HL-60 (cell line): ENCODE measurements at regions not wholly inside any gene's neighbourhood (a gene's known extent, or its start where the extent isn't known, plus 50 kb on each side); places are given as distances from the start of the nearest gene placed in this dataset.

Source experiments
- DNase-seq, 2 experiments: peaks; one replicate each; pipeline ENCODE4 v3.0.0-alpha.2; 2010 to 2020; ENCODE audit warnings: low read depth in 1 of 2, low spot score in 1 of 2
- H3K27ac ChIP-seq: fragments of 250-450 bp; sonication (Bioruptor Pico); replicated peaks from 2 replicates; pipeline ENCODE4 v1.5.1; 2020; ENCODE audit warnings: mild to moderate bottlenecking, moderate library complexity
- H3K27me3 ChIP-seq: fragments of 250-450 bp; sonication (Bioruptor Pico); 2 replicates; pipeline ENCODE4 v1.5.1; 2021; ENCODE audit warnings: mild to moderate bottlenecking, moderate library complexity; ENCODE audit not compliant: insufficient read depth, poor library complexity, severe bottlenecking
- H3K4me3 ChIP-seq: replicated peaks from 2 replicates; pipeline ENCODE4 v1.5.1; 2011; ENCODE audit warnings: mild to moderate bottlenecking, control low read depth, low read length; ENCODE audit not compliant: insufficient read depth
- GABPA ChIP-seq: IDR thresholded peaks from 2 replicates; pipeline ENCODE4 v1.6.1; 2012; ENCODE audit warnings: low read depth
- POLR2AphosphoS5 ChIP-seq: IDR thresholded peaks from 2 replicates; pipeline ENCODE4 v1.6.1; 2012; ENCODE audit warnings: low read depth
- SPI1 ChIP-seq: IDR thresholded peaks from 2 replicates; pipeline ENCODE4 v1.6.1; 2012; ENCODE audit warnings: low read depth, mild to moderate bottlenecking, borderline replicate concordance
- TF ChIP-seq, protein P1 (sequence below): IDR thresholded peaks from 2 replicates; pipeline ENCODE4 v1.6.1; 2012; ENCODE audit warnings: low read depth; ENCODE audit not compliant: insufficient replicate concordance
- TF ChIP-seq, protein P2 (sequence below): IDR thresholded peaks from one replicate; pipeline ENCODE4 v1.5.1; 2011; ENCODE audit warnings: low read length, control low read depth, inconsistent platforms; ENCODE audit not compliant: insufficient read depth

DNA sequence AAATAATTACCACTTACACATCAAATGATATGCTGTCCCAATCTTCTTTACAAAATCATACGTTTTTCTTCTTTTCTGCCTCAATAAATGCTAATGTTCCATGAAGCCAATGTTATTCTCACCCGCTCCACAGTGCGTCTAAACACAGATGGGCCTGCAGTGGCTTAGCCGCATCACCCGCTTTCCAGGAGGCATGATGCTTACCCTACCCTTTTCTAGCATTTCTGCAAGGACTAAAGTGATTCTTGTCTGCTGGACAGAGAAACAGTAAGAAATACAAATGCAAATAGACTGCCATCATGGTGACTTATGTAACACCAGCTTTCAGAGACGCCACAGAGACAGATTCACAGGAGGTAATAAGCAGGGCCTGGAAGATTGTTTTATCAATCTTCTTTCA, 104.4 kb downstream of the RNASET2 start:
- Histone ChIP-seq H3K27ac (no peak overlapping the region), H3K27me3 (no peaks in the 10 kb centered on the region), H3K4me3 (no peak overlapping the region)
- DNase-seq, result no peak
- TF ChIP-seq POLR2AphosphoS5 (no peak), GABPA (no peak)

GRCh38 chr6:166851426-166851825, 104.9 kb downstream of the RNASET2 start:
- Histone ChIP-seq H3K27ac (no peak overlapping the region), H3K4me3 (no peak overlapping the region), H3K27me3 (no peaks in the 10 kb centered on the region)
- TF ChIP-seq, protein P1, sequence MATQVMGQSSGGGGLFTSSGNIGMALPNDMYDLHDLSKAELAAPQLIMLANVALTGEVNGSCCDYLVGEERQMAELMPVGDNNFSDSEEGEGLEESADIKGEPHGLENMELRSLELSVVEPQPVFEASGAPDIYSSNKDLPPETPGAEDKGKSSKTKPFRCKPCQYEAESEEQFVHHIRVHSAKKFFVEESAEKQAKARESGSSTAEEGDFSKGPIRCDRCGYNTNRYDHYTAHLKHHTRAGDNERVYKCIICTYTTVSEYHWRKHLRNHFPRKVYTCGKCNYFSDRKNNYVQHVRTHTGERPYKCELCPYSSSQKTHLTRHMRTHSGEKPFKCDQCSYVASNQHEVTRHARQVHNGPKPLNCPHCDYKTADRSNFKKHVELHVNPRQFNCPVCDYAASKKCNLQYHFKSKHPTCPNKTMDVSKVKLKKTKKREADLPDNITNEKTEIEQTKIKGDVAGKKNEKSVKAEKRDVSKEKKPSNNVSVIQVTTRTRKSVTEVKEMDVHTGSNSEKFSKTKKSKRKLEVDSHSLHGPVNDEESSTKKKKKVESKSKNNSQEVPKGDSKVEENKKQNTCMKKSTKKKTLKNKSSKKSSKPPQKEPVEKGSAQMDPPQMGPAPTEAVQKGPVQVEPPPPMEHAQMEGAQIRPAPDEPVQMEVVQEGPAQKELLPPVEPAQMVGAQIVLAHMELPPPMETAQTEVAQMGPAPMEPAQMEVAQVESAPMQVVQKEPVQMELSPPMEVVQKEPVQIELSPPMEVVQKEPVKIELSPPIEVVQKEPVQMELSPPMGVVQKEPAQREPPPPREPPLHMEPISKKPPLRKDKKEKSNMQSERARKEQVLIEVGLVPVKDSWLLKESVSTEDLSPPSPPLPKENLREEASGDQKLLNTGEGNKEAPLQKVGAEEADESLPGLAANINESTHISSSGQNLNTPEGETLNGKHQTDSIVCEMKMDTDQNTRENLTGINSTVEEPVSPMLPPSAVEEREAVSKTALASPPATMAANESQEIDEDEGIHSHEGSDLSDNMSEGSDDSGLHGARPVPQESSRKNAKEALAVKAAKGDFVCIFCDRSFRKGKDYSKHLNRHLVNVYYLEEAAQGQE, result no peak
- TF ChIP-seq GABPA (no peak), POLR2AphosphoS5 (no peak), SPI1 (no peak)
- TF ChIP-seq, protein P2, sequence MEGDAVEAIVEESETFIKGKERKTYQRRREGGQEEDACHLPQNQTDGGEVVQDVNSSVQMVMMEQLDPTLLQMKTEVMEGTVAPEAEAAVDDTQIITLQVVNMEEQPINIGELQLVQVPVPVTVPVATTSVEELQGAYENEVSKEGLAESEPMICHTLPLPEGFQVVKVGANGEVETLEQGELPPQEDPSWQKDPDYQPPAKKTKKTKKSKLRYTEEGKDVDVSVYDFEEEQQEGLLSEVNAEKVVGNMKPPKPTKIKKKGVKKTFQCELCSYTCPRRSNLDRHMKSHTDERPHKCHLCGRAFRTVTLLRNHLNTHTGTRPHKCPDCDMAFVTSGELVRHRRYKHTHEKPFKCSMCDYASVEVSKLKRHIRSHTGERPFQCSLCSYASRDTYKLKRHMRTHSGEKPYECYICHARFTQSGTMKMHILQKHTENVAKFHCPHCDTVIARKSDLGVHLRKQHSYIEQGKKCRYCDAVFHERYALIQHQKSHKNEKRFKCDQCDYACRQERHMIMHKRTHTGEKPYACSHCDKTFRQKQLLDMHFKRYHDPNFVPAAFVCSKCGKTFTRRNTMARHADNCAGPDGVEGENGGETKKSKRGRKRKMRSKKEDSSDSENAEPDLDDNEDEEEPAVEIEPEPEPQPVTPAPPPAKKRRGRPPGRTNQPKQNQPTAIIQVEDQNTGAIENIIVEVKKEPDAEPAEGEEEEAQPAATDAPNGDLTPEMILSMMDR, result no peak
- no peak for DNase-seq

DNA sequence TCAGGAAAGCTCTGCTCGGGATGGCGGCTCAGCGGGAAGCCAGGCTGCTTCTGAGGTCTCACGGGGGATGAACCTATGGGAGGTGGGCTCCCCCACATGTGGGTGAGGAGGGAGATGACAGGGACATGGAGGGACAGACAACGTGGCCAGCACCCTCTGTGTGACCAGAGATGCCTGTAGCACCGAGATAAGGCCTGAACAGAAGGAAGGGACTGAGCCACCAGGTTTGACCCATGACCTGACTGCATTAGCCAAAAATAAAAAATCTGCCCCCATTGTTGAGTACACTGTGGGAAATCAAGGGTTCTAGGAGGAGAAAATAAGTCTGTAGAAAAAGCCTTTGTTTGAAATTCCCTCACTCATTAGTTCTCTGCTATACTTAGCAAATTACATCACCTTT, 105.7 kb downstream of the RNASET2 start:
- no peaks in the 10 kb centered on the region for H3K27me3 ChIP-seq
- DNase-seq, result no peak
- no peak overlapping the region for H3K27ac ChIP-seq
- H3K4me3 ChIP-seq, result no peak overlapping the region
- TF ChIP-seq GABPA (no peak), SPI1 (no peak), POLR2AphosphoS5 (no peak)
- TF ChIP-seq, protein P2, result no peak
- TF ChIP-seq, protein P1, result no peak

GRCh38 chr6:166849749-166850183, 106.6 kb downstream of the RNASET2 start:
- DNase-seq, result no peak
- TF ChIP-seq, protein P2, result no peak
- TF ChIP-seq, protein P1, result no peak
- no peak for TF ChIP-seq POLR2AphosphoS5
- Histone ChIP-seq H3K4me3 (no peak overlapping the region), H3K27ac (no peak overlapping the region), H3K27me3 (no peaks in the 10 kb centered on the region)
